ENCODE measurements at regions not wholly inside any gene's neighbourhood (a gene's known extent, or its start where the extent isn't known, plus 50 kb on each side); places are given as distances from the start of the nearest gene placed in this dataset.

- DNase-seq = no peak
Measured at GRCh38 chr15:31925541-31925940, 104.8 kb upstream of the CHRNA7 start.

GRCh38 chr15:31930967-31931366 lies 99.3 kb upstream of the CHRNA7 start:
- no peak for DNase-seq

GRCh38 chr15:31932576-31932975 lies 97.7 kb upstream of the CHRNA7 start:
- no peak for DNase-seq

GRCh38 chr15:31934821-31935220 lies 95.5 kb upstream of the CHRNA7 start:
- DNase-seq = peak; percentile 3

GRCh38 chr15:31953478-31953877 lies 76.8 kb upstream of the CHRNA7 start:
- peak; percentile 40 for DNase-seq

- DNase-seq = no peak
Measured at GRCh38 chr15:31954374-31955172, 75.7 kb upstream of the CHRNA7 start.

GRCh38 chr15:31955734-31956133 lies 74.6 kb upstream of the CHRNA7 start:
- DNase-seq = no peak

GRCh38 chr15:31957581-31957980 lies 72.7 kb upstream of the CHRNA7 start:
- DNase-seq = no peak

- peak; percentile 5 for DNase-seq
Measured at GRCh38 chr15:31964586-31965307, 65.6 kb upstream of the CHRNA7 start.

- no peak for DNase-seq
Measured at GRCh38 chr15:31970007-31970406, 60.3 kb upstream of the CHRNA7 start.

GRCh38 chr15:31973197-31973596 lies 57.1 kb upstream of the CHRNA7 start:
- no peak for DNase-seq

- peak; percentile 40 for DNase-seq
Measured at GRCh38 chr15:31974154-31974794, 56.0 kb upstream of the CHRNA7 start.

GRCh38 chr15:31974855-31975829 lies 55.2 kb upstream of the CHRNA7 start:
- peak; percentile 95 for DNase-seq

GRCh38 chr15:31975830-31976229 lies 54.5 kb upstream of the CHRNA7 start:
- DNase-seq = peak; percentile 57

GRCh38 chr15:31977138-31977537 lies 53.2 kb upstream of the CHRNA7 start:
- DNase-seq = no peak

- peak; percentile 91 for DNase-seq
Measured at GRCh38 chr15:31977812-31978661, 52.3 kb upstream of the CHRNA7 start.

Measured in NCI-H82 (cell line).